ENCODE measurements at regions not wholly inside any gene's neighbourhood (a gene's known extent, or its start where the extent isn't known, plus 50 kb on each side); places are given as distances from the start of the nearest gene placed in this dataset.
A peak's percentile ranks its signal among the peaks of the same experiment; 100 is the strongest.
"Not testable (repeated sequence)": the region's sequence is repeated elsewhere in the genome, so short reads cannot be mapped to it uniquely, and the experiment has no call there.

DNA sequence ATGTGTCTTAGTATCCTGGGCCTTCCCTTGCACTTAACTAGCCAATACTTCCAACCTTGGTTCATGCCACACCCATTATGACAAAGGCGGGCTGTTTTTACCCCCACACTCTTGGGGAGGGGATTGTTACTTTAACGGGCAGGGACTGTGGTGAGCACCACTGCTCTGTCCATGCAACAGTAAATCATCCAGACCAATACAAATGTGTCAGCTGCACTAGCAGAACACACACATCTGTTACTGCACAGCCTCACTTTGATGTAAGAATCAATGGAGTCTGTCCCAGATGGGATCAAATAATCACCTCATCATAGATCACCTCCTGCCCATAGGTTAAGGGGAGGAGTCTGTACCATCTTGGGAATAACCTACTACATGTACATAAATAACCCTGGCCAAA is 58.1 kb downstream of the NPAP1 start:
- DNase-seq, result no peak

DNA sequence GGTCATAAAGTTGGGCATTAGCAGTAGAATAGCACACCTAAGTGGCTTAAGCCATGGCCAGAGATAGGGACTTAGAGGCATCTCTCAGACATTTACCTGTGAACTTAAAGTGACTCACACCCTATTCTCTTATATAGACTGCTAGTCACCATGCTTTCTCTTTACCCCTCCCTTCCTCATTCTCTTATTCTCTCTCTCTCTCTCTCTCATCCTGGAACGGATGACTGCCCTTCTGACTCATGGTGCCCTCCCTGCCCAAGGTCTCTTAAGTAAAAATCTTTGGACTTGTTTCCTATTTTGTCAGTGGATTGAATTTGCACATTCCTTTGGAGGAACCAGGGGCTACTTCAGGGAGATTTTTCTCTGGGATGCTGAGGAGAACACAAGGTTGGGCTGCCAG is 58.8 kb downstream of the NPAP1 start:
- no peak for DNase-seq

GRCh38 chr15:24745290-24745689 is 69.7 kb downstream of the NPAP1 start:
- DNase-seq, result no peak

DNA sequence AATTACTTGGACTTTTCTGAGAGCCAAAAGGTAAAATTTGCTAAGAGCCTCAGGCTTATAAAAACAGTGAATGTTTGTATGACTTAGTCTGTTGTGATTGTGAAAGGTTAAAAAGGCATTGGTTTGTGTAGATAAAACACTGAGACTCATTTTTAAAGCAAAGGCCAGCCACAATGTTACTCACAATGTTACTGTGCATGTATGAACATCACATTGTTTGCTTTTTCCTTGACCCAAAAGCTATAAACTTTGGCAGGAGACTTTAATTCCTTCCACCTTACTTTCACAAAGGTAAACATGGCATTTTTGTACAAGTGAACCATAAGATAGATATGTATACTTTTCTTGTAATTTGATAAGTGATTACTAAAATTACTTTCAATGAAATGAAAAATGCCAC is 70.5 kb downstream of the NPAP1 start:
- DNase-seq, result no peak

GRCh38 chr15:24747376-24747775 is 71.8 kb downstream of the NPAP1 start:
- DNase-seq, result no peak

GRCh38 chr15:24748812-24749439 is 73.4 kb downstream of the NPAP1 start:
- no peak for DNase-seq

DNA sequence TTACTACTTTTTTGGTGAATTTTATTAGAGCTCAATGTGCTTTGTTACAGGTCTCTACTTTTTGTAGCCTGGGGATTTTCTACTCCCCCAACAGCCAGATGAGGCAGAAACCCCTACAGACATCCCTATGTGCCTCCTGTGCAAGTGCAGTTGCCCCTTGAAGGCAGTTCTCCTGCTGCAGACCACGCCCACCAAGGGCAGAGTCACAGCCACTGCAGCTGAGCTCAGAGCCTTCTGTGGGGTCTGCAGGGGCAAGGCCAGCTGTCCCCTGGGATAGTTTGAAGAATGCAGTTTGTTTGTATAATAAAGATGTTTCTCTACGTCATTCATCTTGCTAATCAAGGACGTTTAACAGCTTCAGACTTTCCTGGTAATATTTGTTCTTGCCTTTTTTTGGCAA is 76.8 kb downstream of the NPAP1 start:
- no peak for DNase-seq

GRCh38 chr15:24756101-24756500 is 80.5 kb downstream of the NPAP1 start:
- no peak for DNase-seq

DNA sequence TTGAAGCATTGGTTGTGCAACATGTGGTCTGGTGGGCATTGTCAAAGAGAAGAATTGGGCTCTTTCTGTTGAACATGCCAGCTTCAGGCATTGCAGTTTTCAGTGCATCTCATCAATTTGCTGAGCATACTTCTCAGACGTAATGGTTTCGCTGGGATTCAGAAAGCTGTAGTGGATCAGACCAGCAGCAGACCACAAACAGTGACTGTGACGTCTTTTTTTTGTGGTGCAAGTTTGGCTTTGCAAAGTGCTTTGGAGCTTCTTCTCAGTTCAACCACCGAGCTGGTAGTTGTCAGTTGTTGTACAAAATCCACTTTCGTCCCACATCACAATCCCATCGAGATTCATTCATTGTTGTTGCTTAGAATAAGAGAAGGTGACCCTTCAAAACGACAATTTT is 84.5 kb downstream of the NPAP1 start:
- DNase-seq, result no peak

- DNase-seq, result no peak
Measured at GRCh38 chr15:24761704-24762302, 86.2 kb downstream of the NPAP1 start.

GRCh38 chr15:24763891-24764290 is 88.3 kb downstream of the NPAP1 start:
- DNase-seq, result no peak

DNA sequence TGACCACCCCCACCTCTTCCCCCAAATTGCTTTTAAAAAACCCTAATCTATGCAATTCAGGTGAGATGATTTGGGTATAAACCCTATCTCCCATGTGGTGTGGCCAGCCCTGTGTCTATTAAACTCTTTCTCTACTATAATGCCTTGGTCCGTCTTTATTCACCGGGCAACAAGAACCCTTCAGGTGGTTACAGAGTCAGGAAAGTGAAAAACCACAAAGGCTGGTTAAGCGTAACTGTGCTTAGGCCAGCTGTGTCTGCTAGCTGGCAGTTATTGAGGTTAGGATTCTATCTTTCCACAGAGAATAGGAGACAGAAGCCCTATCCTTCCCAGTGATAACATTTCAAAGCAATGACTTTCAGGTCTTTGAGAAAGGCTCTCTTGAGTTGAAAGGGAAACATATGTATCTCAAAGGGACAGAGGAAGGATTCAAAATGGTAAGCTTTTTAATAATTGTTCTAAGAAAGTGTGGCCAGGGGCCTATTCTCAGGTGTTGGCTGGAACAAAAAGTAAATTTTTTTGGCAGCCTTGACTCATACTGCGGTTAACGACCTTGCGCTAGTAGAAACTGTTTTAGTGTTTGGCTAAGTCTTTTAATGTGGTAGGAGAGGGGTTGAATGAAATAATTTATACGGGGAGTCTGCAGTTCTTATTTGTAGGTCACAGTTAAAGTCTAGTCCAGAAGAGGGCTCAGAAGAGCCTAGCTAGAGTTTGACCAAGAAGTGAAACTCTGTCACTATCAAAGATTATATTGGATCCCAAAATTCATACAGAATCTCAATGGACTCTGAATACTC is 89.0 kb downstream of the NPAP1 start:
- DNase-seq, result no peak

DNA sequence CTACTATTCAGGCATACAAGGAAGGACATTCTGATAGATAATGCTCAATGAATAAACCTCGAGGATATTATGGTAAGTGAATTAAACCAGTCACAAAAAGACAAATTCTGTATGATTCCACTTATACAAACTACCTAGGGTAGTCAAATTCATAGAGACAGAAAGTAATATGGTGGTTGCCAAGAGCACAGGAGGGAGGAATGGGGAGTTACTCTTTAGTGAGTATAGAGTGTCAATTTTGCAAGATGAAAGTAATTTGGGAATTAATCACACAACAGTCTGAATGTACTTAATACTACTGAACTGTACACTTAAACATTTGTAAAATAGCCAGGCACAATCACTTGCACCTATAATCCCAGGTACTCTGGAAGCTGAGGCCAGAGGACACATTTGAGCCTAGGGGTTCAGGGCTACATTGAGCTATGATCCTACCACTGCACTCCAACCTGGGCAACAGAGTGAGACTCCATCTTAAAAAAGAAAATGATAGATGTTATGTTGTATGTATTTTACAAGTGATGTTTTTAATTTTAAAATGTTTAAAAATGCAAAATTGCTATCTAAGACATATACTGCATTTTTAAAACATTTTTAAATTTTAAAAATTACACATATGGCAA is 91.0 kb downstream of the NPAP1 start:
- DNase-seq, result no peak

DNA sequence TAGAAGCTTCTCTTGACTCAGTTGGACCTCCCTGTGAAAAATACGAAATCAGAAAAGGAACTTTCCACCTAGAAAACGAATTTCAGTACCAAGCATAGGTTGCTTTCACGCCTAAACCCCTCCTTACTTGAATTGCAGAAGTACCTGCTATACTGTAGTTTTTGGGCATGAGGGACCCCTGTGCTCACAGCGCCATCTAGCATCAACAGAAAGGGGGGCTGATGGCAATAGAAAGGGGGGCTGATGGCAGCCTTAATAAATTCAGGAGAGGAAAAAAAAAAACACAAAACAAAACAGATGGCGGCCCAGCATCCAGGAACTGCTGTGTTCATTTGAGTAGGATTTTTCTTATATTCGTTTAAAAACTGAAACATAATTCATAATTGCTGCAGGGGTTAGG is 96.7 kb downstream of the NPAP1 start:
- DNase-seq, result no peak

GRCh38 chr15:24772686-24773373 is 97.3 kb downstream of the NPAP1 start:
- peak; percentile 7 for DNase-seq

- no peak for DNase-seq
Measured at GRCh38 chr15:24777307-24777706, 101.7 kb downstream of the NPAP1 start.

GRCh38 chr15:24784506-24784905 is 108.9 kb downstream of the NPAP1 start:
- DNase-seq, result no peak

DNA sequence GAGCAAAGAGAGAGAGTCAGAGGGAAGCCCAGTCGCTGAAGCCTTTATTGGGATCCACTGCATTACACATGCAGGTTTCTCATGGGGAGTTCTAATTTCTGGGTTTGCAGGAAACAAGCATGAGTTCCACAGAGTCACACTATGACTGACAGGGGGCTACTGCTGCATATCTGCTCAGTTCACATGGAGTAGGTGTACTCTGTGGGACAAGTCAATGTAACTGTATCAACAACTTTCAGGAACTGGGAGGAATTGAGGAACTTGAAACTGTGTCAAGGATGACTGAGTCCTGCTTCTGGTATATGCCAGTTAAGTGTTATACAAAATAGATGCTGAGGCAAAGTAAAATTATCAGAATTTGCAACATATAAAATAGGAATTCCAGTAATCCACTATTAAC is 110.8 kb downstream of the NPAP1 start:
- DNase-seq, result no peak

- not testable (repeated sequence) for DNase-seq
Measured at GRCh38 chr15:24802624-24803023, 127.0 kb downstream of the NPAP1 start.

- no peak for DNase-seq
Measured at GRCh38 chr15:24819680-24820079, 135.1 kb upstream of the SNRPN start.

DNA sequence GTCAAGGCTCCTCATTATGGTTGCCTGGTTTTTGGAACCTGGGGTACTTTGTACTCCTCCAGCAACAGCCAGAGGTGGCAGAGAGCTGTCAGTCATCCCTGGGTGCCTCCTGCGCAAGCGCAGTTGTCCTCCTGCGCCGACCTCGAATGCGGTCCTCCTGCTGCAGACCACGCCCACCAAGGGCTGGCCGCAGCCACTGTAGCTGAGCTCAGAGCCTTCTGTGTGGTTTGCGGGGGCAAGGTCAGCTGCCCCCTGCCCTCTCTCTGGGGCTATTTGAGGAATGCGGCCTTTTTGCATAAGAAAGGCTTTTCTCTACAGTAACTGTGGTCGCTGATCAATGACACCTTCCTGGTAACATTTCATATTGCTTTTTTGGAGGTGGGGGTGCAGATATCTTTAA is 131.3 kb upstream of the SNRPN start:
- DNase-seq, result no peak

- DNase-seq, result no peak
Measured at GRCh38 chr15:24832282-24832681, 122.5 kb upstream of the SNRPN start.

GRCh38 chr15:24835301-24835700 is 119.5 kb upstream of the SNRPN start:
- no peak for DNase-seq
